Stimulated activated CD8-positive, alpha-beta memory T cell treated with anti-CD3 and anti-CD28 coated beads, Interleukin-15, amount 100 ng/mL, for 4 hours (primary cell): ENCODE measurements at regions not wholly inside any gene's neighbourhood (a gene's known extent, or its start where the extent isn't known, plus 50 kb on each side); places are given as distances from the start of the nearest gene placed in this dataset.

ENCODE experiments used
- DNase-seq, 2 donors: peaks; one replicate each; pipeline ENCODE4 v3.0.0-alpha.2; 2020; ENCODE audit warnings: low read depth in 2 of 2

GRCh38 chr22:49550766-49551362 is 276.8 kb downstream of the BRD1 start:
- no peak for DNase-seq

GRCh38 chr22:49550141-49550430 is 277.6 kb downstream of the BRD1 start:
- no peak for DNase-seq

- DNase-seq, result no peak
Measured at GRCh38 chr22:49549256-49550140, 278.2 kb downstream of the BRD1 start.

- DNase-seq, result no peak
Measured at GRCh38 chr22:49548356-49549202, 279.1 kb downstream of the BRD1 start.

GRCh38 chr22:49547751-49548239 is 279.9 kb downstream of the BRD1 start:
- DNase-seq, result no peak

- DNase-seq, result no peak
Measured at GRCh38 chr22:49546811-49547585, 280.7 kb downstream of the BRD1 start.

GRCh38 chr22:49545606-49546005 is 282.1 kb downstream of the BRD1 start:
- no peak for DNase-seq

- no peak for DNase-seq
Measured at GRCh38 chr22:49544286-49544685, 283.4 kb downstream of the BRD1 start.

- DNase-seq, result no peak
Measured at GRCh38 chr22:49543876-49544275, 283.8 kb downstream of the BRD1 start.

- DNase-seq, result no peak
Measured at GRCh38 chr22:49541693-49542230, 285.9 kb downstream of the BRD1 start.

GRCh38 chr22:49540913-49541692 is 286.6 kb downstream of the BRD1 start:
- no peak for DNase-seq

- DNase-seq, result no peak
Measured at GRCh38 chr22:49540084-49540912, 287.4 kb downstream of the BRD1 start.

GRCh38 chr22:49538006-49538405 is 289.7 kb downstream of the BRD1 start:
- no peak for DNase-seq

GRCh38 chr22:49536571-49537131 is 291.0 kb downstream of the BRD1 start:
- no peak for DNase-seq

GRCh38 chr22:49535527-49536125 is 292.0 kb downstream of the BRD1 start:
- DNase-seq, result no peak

GRCh38 chr22:49535126-49535525 is 292.5 kb downstream of the BRD1 start:
- DNase-seq, result no peak

- no peak for DNase-seq
Measured at GRCh38 chr22:49534386-49534785, 293.3 kb downstream of the BRD1 start.

- DNase-seq, result no peak
Measured at GRCh38 chr22:49533886-49534285, 293.8 kb downstream of the BRD1 start.
